NT2/D1 (cell line): ENCODE measurements at regions not wholly inside any gene's neighbourhood (a gene's known extent, or its start where the extent isn't known, plus 50 kb on each side); places are given as distances from the start of the nearest gene placed in this dataset.

ENCODE experiments used
- SUZ12 ChIP-seq: IDR thresholded peaks from 2 replicates; pipeline ENCODE4 v1.6.1; 2011; ENCODE audit not compliant: insufficient read length, insufficient read depth; ENCODE audit errors: extremely low read depth
- YY1 ChIP-seq: IDR thresholded peaks from 2 replicates; pipeline ENCODE4 v1.6.1; 2011; ENCODE audit not compliant: insufficient read length, insufficient read depth
- ZNF274 ChIP-seq: IDR thresholded peaks from 2 replicates; pipeline ENCODE4 v1.6.1; 2011; ENCODE audit warnings: mild to moderate bottlenecking, low read depth, low read length

DNA sequence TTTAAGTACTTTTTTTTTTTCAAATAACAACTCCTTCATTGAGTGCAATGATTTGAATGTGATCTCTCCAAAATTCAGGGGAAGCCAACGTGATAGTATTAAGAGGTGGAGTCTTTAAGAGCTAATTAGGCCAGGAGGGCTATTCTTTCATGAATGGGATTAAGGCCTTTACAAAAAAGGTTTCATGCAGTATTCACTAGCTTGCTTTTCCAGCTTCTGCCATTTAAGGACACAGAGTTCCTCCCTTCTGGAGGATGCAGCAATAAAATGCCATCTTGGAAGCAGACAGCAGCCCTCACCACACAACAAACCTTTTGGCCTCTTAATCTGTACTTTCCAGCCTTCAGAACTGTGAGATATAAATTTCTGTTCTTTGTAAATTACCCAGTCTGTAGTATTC, 586.8 kb upstream of the LMO3 start:
- TF ChIP-seq ZNF274 (no peak), YY1 (no peak), SUZ12 (no peak)
